GM18505 (cell line): ENCODE measurements at regions not wholly inside any gene's neighbourhood (a gene's known extent, or its start where the extent isn't known, plus 50 kb on each side); places are given as distances from the start of the nearest gene placed in this dataset.

Experiments
- ATAC-seq: cut with Tn5 transposase; IDR thresholded peaks from one replicate; pipeline ENCODE4 v1.9.1; 2021; ENCODE audit not compliant: unreplicated experiment
- POLR2A ChIP-seq: IDR thresholded peaks from 4 replicates; pipeline ENCODE4 v1.6.1; 2011; ENCODE audit warnings: borderline replicate concordance; ENCODE audit not compliant: insufficient read depth, insufficient read length; ENCODE audit errors: extremely low read depth

DNA sequence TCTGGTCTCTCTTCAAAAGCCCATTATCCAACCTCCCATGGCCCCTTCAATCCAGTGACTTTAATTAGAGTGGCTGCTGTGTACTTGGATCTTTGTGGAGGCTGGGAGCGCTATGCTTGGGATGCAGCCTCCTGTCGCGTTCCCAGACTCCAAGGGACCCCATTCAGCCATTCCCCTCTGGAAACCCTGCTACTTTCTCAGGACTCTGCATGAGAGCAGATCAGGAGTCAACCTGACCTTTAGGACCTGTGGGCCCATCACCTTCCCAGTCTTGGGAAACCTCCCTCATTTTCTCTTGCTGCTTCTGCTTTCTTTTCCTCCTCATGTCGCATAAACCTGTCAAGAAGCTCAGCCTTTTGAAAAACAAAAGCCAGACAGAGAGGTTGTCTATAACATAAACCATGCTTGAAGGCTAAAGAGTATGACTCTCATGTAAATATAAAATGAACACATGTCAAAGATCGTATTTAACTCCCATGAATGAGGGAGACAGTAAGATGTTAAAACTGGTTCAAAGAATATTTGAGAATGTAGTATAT is 143.1 kb upstream of the PELI1 start:
- ATAC-seq: no peak
- TF ChIP-seq POLR2A: no peak

GRCh38 chr2:64288321-64289193 is 144.3 kb upstream of the PELI1 start:
- ATAC-seq: no peak
- TF ChIP-seq POLR2A: no peak

GRCh38 chr2:64289251-64289650 is 145.0 kb upstream of the PELI1 start:
- no peak for TF ChIP-seq POLR2A
- no peak for ATAC-seq

- no peak for TF ChIP-seq POLR2A
- no peak for ATAC-seq
These were observed 145.5 kb upstream of the PELI1 start for GRCh38 chr2:64289737-64290136.

- no peak for TF ChIP-seq POLR2A
- ATAC-seq: no peak
These were observed 147.0 kb upstream of the PELI1 start for GRCh38 chr2:64291181-64291580.

DNA sequence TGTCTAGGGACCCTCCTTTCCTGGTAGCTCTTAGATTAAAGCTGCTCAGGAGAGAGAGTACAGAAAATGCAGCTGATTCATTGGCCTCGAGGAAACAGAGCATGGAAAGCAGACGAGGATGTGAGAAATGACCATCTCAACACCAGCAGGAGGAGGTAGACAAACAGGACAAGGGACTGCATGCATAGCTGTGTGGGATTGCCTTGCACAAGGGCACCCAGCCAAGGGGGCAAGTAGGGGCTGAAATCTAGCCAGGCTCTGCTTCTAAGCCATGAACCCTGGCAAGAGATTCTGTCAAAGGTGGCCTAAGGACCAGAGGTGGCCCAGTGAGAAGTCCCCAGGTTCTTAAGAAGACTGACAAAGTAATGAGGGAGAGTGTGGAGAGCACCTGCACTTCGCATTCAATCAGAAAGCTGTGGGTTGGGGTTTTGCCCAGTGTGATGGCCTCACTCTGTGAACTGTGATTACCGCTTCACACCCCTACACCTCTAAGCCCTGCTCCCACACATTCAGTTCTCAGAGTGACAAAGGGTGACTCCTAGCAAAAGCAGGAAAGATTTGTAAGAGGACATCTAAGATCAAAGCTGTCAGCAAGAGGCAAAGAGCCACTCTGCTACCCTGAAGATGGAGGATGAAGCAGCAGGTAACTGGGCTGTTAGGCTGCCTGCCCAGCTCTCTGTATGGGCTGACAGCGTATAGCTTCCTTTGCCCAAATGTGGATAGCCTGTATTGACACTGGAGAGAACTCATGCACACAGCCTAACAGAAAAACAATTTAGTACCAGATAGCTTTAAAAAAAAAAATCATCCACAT is 151.3 kb upstream of the PELI1 start:
- no peak for TF ChIP-seq POLR2A
- no peak for ATAC-seq

DNA sequence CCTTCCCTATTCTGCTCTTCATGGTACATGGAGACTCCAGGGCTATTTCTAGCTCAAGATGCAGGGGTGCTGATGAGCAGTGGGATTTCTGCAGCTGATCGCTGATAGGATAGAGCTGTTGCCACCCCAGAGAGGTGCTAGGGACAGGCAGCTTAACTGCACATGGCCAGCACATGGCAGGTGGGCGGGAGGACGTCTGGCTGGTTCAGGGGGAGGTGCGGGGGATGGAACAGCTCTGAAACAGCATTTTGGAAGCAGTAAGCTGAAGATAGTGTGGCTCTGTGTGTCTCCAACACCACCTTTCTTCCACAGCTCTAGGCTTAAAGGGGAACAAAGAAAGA is 151.9 kb upstream of the PELI1 start:
- ATAC-seq: no peak
- TF ChIP-seq POLR2A: no peak

- TF ChIP-seq POLR2A: no peak
These were observed 152.6 kb upstream of the PELI1 start for GRCh38 chr2:64296695-64297346.

GRCh38 chr2:64298161-64298560 is 153.9 kb upstream of the PELI1 start:
- ATAC-seq: no peak
- TF ChIP-seq POLR2A: no peak

More at GRCh38 chr2:64296695-64297346, 152.6 kb upstream of the PELI1 start:
- no peak for ATAC-seq

- no peak for TF ChIP-seq POLR2A
- no peak for ATAC-seq
These were observed 153.9 kb upstream of the LGALSL start for GRCh38 chr2:64300066-64300465.

- no peak for ATAC-seq
- no peak for TF ChIP-seq POLR2A
These were observed 150.7 kb upstream of the LGALSL start for GRCh38 chr2:64303250-64303649.

DNA sequence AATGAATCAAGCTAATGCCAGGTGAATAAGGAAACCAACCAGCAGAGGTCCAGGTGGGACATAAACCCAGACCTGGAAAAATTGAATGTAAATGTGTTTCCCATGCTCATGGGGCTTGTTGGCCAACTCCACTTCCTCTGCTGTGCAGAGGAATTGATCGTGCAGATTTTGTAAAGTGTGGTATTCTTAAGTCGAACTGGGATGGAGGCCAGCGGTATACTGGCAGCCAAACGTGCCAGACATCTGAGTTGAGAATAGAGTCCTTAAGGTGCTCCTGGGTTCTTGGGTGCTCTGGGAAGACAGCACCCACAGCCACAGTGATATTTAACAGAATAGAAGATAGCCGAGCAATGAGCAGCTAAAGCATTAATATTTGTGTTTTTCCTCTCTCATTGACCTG is 146.5 kb upstream of the LGALSL start:
- no peak for ATAC-seq
- no peak for TF ChIP-seq POLR2A
